Epithelial cell of esophagus (primary cell): ENCODE measurements at regions not wholly inside any gene's neighbourhood (a gene's known extent, or its start where the extent isn't known, plus 50 kb on each side); places are given as distances from the start of the nearest gene placed in this dataset.

Source experiments
- DNase-seq: peaks from one replicate; pipeline ENCODE4 v3.0.0; 2010; ENCODE audit warnings: low read depth
- H3K4me3 ChIP-seq: 2 replicates; pipeline ENCODE4 v1.5.1; 2011; ENCODE audit warnings: mild to moderate bottlenecking, low read length, control low read depth
- TF ChIP-seq, protein P1 (sequence below): IDR thresholded peaks from 2 replicates; pipeline ENCODE4 v1.5.1; 2011; ENCODE audit warnings: low read depth, mild to moderate bottlenecking, low read length, control low read depth, inconsistent platforms; ENCODE audit not compliant: insufficient read depth; ENCODE audit errors: missing control alignments

DNA sequence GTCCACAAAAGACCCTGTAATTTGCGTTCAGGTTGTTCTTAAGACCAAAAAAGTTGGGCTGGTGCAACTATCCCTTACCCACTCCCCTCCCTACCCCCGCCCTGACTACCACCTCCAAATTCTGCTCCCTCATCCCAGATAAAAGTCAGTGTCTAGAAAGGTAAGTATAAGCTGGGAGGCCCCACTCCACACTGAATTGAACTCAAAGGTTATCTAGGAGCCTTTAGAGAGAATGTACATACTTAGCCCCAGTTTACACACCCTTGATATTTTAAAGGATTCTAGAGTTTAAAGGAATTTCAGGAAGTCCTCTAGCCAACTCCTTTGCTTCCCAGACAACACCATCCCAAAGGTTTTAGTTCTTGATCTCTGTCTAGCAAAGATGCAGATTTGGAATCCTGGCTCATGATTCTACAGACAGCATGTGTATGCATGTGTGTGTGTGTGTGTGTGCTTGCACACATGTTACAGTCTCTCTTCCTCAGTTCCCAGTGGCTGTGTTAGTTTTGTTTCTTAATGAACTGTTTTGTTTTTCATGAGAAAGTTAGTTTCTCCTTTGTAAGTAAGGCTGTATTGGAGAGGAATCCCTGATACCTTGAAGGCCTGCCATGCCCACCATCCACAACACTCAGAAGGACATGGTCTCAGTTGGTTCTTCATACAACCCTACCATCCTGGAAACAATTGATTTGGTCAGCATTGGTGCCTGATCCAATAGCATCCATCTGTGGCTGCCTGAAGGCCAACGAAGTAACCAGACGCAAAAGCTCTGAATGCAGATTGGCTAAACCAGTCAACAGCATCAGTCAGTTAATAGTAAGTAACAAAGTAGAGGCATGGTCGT lies 281.3 kb downstream of the SOX9 start:
- TF ChIP-seq, protein P1, sequence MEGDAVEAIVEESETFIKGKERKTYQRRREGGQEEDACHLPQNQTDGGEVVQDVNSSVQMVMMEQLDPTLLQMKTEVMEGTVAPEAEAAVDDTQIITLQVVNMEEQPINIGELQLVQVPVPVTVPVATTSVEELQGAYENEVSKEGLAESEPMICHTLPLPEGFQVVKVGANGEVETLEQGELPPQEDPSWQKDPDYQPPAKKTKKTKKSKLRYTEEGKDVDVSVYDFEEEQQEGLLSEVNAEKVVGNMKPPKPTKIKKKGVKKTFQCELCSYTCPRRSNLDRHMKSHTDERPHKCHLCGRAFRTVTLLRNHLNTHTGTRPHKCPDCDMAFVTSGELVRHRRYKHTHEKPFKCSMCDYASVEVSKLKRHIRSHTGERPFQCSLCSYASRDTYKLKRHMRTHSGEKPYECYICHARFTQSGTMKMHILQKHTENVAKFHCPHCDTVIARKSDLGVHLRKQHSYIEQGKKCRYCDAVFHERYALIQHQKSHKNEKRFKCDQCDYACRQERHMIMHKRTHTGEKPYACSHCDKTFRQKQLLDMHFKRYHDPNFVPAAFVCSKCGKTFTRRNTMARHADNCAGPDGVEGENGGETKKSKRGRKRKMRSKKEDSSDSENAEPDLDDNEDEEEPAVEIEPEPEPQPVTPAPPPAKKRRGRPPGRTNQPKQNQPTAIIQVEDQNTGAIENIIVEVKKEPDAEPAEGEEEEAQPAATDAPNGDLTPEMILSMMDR, result no peak
- H3K4me3 ChIP-seq, result no peak overlapping the region
- DNase-seq, result no peak

DNA sequence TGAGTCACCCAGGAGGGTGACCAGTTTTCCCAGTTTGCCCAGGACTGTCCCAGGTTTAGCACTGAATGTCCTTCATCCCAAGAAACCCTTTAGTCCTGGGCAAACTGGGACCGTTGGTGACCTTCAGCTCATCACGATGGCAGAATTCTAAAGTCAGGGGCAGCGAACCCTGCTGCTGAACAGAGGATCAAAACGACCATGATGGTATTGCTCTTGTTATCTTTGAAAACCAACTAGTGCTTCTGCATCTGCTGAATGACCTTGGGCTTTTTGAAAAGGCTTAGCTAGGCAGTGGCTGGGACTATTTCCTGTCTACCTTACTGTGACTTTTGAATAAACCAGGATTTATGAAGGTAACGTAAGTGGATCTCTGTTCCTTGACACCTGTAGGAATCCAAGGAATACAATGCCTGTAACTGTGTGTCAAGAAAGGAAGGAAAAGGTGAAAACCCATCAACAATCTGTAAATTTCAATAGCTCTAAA lies 281.9 kb downstream of the SOX9 start:
- no peak for DNase-seq
- H3K4me3 ChIP-seq, result no peak overlapping the region
- TF ChIP-seq, protein P1, result no peak

DNA sequence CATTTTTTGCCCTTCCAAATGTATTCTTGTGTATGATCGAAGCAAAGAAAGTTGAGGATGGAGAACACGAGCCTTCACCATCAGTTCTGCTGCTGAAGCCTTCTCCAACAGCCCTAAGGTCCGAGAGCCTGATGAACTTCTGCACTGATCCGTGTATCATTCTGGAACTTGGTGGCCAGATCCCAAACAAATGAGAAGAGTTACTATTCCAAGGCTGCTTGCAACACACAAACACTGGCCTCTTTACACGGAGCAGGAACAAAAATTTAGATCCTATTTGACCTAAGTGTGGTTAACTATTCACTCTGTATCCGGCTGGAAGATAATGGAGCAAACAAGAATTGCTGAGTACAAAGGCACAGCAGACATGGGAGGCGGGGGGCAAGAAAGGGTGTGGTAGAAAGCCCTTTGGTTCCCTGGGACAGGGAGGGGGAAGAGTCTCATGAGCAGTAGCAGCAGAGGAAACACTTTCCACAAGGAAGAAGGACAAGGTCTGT lies 282.9 kb downstream of the SOX9 start:
- TF ChIP-seq, protein P1, result no peak
- DNase-seq, result no peak
- no peak overlapping the region for H3K4me3 ChIP-seq

DNA sequence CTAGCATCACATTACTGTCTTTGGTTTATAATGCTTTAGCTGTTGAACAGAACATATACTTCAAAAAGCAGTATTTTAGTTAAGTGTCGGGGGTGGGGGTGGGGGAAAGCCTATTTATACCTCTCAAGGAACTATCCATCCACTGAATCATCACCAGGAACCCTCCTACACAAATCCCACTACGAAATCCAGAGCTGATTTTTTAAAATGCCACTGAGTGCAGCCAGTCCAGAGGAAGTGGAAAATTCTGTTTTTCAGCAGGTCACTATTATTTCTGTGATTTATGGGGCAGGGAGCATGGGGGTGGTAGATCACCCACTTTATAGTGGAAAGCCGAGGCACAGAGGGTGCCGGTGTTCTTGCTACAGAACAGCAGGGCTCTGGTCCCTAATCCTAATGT lies 284.1 kb downstream of the SOX9 start:
- TF ChIP-seq, protein P1, result no peak
- no peak overlapping the region for H3K4me3 ChIP-seq
- no peak for DNase-seq

DNA sequence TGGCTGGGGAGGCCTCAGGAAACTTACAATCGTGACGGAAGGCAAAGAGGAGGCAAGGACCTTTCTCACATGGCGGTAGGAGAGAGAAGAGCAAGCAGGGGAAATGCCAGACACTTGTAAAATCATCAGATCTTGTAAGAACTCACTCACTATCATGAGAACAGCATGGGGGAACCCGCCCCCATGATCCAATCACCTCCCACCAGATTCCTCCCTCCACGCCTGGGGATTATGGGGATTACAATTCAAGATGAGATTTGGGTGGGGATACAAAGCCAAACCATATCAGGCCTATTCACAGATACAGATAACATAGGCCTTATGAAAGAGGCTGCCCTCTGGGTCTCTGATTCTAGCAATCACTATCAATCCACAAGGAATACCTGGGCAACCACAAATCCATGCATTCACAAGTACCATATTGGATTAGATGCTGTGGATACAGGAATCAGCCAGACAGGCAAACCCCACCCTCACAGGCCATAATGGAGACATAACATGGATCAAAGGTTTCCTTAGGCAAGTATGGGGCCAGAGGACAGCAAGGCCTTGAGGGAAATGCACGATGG lies 284.9 kb downstream of the SOX9 start:
- DNase-seq, result no peak
- TF ChIP-seq, protein P1, result no peak
- H3K4me3 ChIP-seq, result no peak overlapping the region

DNA sequence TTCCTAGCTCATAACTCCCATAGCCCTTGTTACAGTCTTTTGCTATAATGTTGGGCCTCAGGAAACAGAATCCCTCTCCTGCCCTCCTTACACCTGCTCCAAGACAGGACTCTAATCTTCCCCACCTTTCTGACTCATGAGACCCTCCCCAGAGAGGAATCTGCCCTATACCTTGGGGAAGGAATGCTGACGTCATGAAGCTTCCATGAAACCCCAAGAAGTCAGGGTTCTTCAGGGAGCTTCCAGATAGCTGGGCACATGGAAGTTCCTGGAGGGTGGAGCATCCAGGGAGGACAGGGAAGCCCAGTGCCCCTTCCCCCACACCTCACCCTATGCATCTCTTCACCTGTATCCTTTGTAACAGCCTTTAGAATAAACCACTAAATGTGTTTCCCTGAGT lies 285.7 kb downstream of the SOX9 start:
- no peak overlapping the region for H3K4me3 ChIP-seq
- TF ChIP-seq, protein P1, result no peak
- peak; percentile 36 for DNase-seq
